Gastroesophageal sphincter (tissue), 4 donors: ENCODE measurements at regions not wholly inside any gene's neighbourhood (a gene's known extent, or its start where the extent isn't known, plus 50 kb on each side); places are given as distances from the start of the nearest gene placed in this dataset.
"Not testable (repeated sequence)": the region's sequence is repeated elsewhere in the genome, so short reads cannot be mapped to it uniquely, and the experiment has no call there.

Experiments used
- ATAC-seq: fragments of 150-250 bp; one replicate; pipeline ENCODE4 v1.9.1; 2016; ENCODE audit warnings: mild to moderate bottlenecking, moderate library complexity
- H3K27ac ChIP-seq, 4 donors: fragments of 200-600 bp; sonication (generic) in 3 of 4; 1 replicate in 3 of 4; 2 replicates in 1 of 4; pipeline ENCODE4 v1.5.1; 2016 to 2019
- H3K27me3 ChIP-seq: fragments of 200-600 bp; sonication (generic); one replicate; pipeline ENCODE4 v1.5.1; 2019
- H3K36me3 ChIP-seq, 2 donors: fragments of 200-600 bp; sonication (generic); one replicate each; pipeline ENCODE4 v1.5.1; 2019; ENCODE audit warnings: control low read depth in 1 of 2
- H3K4me1 ChIP-seq, 3 donors: fragments of 200-600 bp; sonication (generic); 1 replicate in 2 of 3; 2 replicates in 1 of 3; pipeline ENCODE4 v1.5.1; 2016 to 2019; ENCODE audit warnings: control low read depth in 2 of 3
- H3K4me3 ChIP-seq, 2 donors: fragments of 200-600 bp; sonication (generic); one replicate each; pipeline ENCODE4 v1.5.1; 2019; ENCODE audit warnings: mild to moderate bottlenecking in 1 of 2, moderate library complexity in 1 of 2
- H3K9me3 ChIP-seq, 3 donors: fragments of 200-600 bp; sonication (generic); one replicate each; pipeline ENCODE4 v1.5.1; 2017 to 2019; ENCODE audit warnings: control low read depth in 2 of 3
- CTCF ChIP-seq, 4 experiments: fragments of 200-600 bp in 2 of 4; fragments of 450-650 bp in 2 of 4; sonication (generic) in 1 of 4; IDR thresholded peaks; one replicate each; pipeline ENCODE4 v1.5.1; 2017 to 2019; ENCODE audit warnings: antibody characterized with exemption in 4 of 4, mild to moderate bottlenecking in 2 of 4, moderate library complexity in 2 of 4
- EP300 ChIP-seq: sonication (generic); formaldehyde crosslinking; IDR thresholded peaks from one replicate; pipeline ENCODE4 v1.6.1; 2017; ENCODE audit warnings: antibody characterized with exemption, mild to moderate bottlenecking
- POLR2A ChIP-seq, 2 donors: fragments of 450-650 bp; IDR thresholded peaks; one replicate each; pipeline ENCODE4 v1.6.1; 2017; ENCODE audit warnings: antibody characterized with exemption in 2 of 2, mild to moderate bottlenecking in 2 of 2, moderate library complexity in 1 of 2
- POLR2AphosphoS5 ChIP-seq: sonication (generic); formaldehyde crosslinking; IDR thresholded peaks from one replicate; pipeline ENCODE4 v1.6.1; 2017; ENCODE audit warnings: antibody characterized with exemption
- WGBS, 2 donors: methylation state at CpG; one replicate each; pipeline ENCODE4 v1.1.5; 2018; ENCODE audit warnings: low coverage in 1 of 2; 5-methylcytosine and 5-hydroxymethylcytosine counted together

DNA sequence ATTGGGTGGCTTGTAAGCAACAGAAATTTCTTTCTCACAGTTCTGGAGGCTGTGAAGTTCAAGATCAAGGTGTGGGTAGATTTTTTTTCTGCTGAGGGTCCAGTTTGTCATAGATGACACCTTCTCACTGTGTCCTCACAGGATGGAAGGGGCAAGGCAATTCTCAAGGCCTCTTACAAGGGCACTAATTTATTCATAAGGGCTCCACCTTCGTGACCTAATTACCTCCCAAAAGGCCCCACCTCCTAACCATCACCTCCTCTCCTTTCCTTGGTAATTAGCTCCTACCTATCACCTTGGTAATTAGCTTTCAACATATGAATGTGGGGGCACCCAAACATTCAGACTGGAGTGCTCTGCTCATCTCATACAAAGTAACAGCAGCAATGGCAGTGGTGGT, 92.3 kb upstream of the CD44 start:
- TF ChIP-seq EP300 = no peak
- no peak for TF ChIP-seq CTCF (IDR thresholded peaks at IDR 0.05)
- WGBS, 2 donors = 60 to 89% methylated on average over 1 of the region's 1 CpG
- H3K27ac ChIP-seq = no peak overlapping the region
- H3K27me3 ChIP-seq = no peaks in the 10 kb centered on the region
- no peaks in the 10 kb centered on the region for H3K9me3 ChIP-seq
- peaks cover 0 to 25% (median 0%) of the 10 kb centered on the region in 3 donors for H3K4me1 ChIP-seq
- ATAC-seq = no peak
- H3K4me3 ChIP-seq = no peak overlapping the region
- no peaks in the 10 kb centered on the region for H3K36me3 ChIP-seq

GRCh38 chr11:35047179-35047578, 91.8 kb upstream of the CD44 start:
- no peak overlapping the region for H3K27ac ChIP-seq
- H3K9me3 ChIP-seq = no peaks in the 10 kb centered on the region
- no peaks in the 10 kb centered on the region for H3K36me3 ChIP-seq
- no peak for ATAC-seq
- no peak overlapping the region for H3K4me3 ChIP-seq
- peaks cover 0 to 25% (median 0%) of the 10 kb centered on the region in 3 donors for H3K4me1 ChIP-seq
- WGBS, 2 donors = 100% methylated on average over 1 of the region's 1 CpG; no CpG with 5 or more reads in 1 of the 2 donors
- no peak for TF ChIP-seq CTCF (IDR thresholded peaks at IDR 0.05)
- no peak for TF ChIP-seq POLR2AphosphoS5
- no peak for TF ChIP-seq EP300
- no peak for TF ChIP-seq POLR2A (IDR thresholded peaks at IDR 0.05)
- no peaks in the 10 kb centered on the region for H3K27me3 ChIP-seq

DNA sequence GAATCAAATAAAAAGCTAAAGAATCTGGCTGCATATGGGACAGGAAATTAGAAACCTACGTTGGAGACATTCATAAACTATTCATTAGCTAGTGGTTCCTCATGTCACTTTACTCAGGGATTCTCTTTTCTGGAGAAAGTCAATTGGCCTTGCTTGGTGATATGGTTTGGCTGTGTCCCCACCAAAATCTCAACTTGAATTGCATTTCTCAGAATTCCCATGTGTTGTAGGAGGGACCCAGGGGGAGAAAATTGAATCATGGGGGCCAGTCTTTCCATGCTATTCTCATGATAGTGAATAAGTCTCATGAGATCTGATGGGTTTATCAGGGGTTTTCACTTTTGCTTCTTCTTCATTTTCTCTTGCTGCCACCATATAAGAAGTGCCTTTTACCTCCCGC, 91.2 kb upstream of the CD44 start:
- Histone ChIP-seq H3K27ac (no peak overlapping the region), H3K9me3 (no peaks in the 10 kb centered on the region), H3K36me3 (no peaks in the 10 kb centered on the region), H3K27me3 (no peaks in the 10 kb centered on the region), H3K4me3 (no peak overlapping the region), H3K4me1 (peaks cover 0 to 19% (median 0%) of the 10 kb centered on the region in 3 donors)
- no peak for ATAC-seq
- 73 to 89% methylated on average over 1 to 2 of the region's 2 CpGs for WGBS, 2 donors
- no peak for TF ChIP-seq CTCF (IDR thresholded peaks at IDR 0.05)
- no peak for TF ChIP-seq EP300

- WGBS, 2 donors = 31 to 54% methylated on average over 3 of the region's 3 CpGs
- H3K9me3 ChIP-seq, H3K4me3 ChIP-seq, ATAC-seq, H3K27ac ChIP-seq, H3K27me3 ChIP-seq, H3K36me3 ChIP-seq: not testable (repeated sequence)
- peaks cover 0 to 13% (median 0%) of the 10 kb centered on the region in 3 donors for H3K4me1 ChIP-seq
Measured at GRCh38 chr11:35048346-35048745, 90.6 kb upstream of the CD44 start.

GRCh38 chr11:35049859-35050531, 89.0 kb upstream of the CD44 start:
- no peak for ATAC-seq
- TF ChIP-seq EP300 (no peak), CTCF (IDR thresholded peaks at IDR 0.05) (no peak), POLR2A (IDR thresholded peaks at IDR 0.05) (no peak), POLR2AphosphoS5 (no peak)
- no peak overlapping the region for H3K27ac ChIP-seq
- WGBS, 2 donors = 42 to 44% methylated on average over 3 to 4 of the region's 4 CpGs
- H3K27me3 ChIP-seq = no peaks in the 10 kb centered on the region
- peaks cover 0 to 6% (median 0%) of the 10 kb centered on the region in 3 donors for H3K4me1 ChIP-seq
- no peak overlapping the region for H3K4me3 ChIP-seq
- no peaks in the 10 kb centered on the region for H3K36me3 ChIP-seq
- no peaks in the 10 kb centered on the region for H3K9me3 ChIP-seq
